ENCODE measurements at regions not wholly inside any gene's neighbourhood (a gene's known extent, or its start where the extent isn't known, plus 50 kb on each side); places are given as distances from the start of the nearest gene placed in this dataset.

DNA sequence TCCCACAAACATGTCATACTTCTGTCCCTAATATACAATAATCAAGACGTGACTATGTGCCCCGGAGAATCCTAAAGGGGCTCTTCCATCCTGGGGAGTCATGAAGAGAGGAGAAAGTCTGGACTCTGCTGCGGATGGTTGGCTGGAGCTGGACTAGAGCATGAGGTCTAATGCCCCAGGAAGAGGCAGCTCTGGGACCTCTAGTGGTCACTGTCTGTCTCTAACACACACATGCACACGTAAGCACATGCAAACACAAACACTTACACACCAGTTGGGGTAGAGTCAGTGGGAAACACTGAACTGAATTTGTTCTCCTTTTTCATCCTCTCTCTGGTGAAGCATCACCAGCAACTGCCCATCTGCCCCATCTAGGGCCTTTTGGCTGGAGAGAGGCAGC lies 271.6 kb downstream of the TDRD15 start:
- DNase-seq (ENCODE audit: low read depth in 2 of 2): no peak

GRCh38 chr2:21396252-21396651 lies 272.5 kb downstream of the TDRD15 start:
- no peak for DNase-seq (ENCODE audit: low read depth in 2 of 2)

- DNase-seq (ENCODE audit: low read depth in 2 of 2): no peak
These were observed 277.4 kb downstream of the TDRD15 start for GRCh38 chr2:21401022-21401698.

DNA sequence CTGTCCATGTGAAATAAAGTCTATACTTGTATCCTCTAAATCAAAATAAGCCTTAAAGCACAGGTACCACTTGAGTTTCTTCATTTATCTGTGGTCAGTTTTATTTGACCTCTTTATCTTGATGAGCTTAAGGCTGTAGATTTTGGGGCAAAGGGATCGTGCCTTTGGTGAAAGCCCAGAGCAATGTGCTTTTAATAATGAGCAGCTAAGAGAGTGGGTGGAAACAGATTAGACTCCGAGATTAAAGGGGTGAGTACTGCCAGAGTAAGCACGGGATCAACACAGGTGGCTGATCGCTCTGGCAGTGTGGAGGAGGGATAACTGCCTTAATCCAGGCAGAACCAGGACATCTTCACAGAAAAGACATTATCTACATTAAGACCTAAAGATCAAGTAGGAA lies 280.4 kb downstream of the TDRD15 start:
- no peak for DNase-seq (ENCODE audit: low read depth in 2 of 2)

DNA sequence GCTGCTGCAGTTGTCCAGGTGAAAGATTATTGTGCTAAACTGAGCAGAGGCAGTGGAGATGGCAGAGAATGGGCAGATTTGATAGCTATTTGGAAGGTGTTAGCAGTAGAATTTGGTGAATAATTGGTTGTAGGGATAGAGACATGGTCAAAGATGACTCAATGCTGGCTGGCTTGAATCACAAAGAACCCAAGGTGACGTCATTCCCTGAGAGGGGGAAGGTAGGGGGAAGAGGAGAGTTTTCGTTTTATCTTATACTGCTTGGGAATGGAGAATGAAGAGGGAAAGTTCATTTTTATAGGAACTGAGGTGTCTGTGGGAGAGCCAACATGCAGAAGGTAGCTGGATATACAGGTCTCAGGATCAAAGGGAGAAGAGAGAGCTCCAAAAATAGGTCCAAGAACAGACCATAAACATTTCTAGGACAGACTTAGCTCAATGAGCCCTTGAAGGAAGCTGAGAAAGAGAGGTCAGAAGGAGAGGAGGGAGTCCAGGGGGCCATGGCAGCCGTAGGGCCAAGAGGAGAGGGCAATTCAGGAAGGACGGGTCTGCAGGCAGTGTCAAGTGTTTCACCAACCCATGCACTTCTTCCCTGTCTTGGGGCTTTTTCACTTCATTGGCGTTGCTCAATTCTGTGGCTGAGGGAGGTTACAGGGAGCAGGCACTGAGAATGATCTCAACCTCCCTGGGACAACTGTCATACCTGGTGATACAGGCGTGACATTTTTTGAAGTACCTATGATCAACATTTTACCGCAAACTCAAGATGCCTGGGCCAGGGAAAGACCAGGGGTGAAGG lies 281.3 kb downstream of the TDRD15 start:
- DNase-seq (ENCODE audit: low read depth in 2 of 2): no peak

DNA sequence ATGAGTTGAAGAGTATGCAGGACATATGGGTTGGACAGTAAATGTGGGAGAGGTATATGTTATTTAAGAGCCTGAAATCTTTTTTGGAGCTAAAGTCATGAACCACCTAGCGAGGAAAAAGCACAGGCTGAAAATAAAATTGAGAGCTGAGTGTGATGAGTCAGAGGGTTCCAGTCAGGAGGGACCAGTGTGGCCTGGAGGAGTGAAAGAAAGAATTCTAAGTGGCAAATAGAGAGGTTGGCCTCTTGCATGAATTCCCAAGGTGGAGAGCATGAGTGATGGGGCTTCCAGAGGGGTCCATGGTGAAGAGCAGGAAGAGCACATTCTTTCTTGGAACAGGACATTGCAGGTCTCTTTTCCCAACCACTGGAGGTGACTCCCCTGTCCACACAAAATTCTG lies 282.6 kb downstream of the TDRD15 start:
- DNase-seq (ENCODE audit: low read depth in 2 of 2): no peak

GRCh38 chr2:21406911-21407310 lies 283.1 kb downstream of the TDRD15 start:
- DNase-seq (ENCODE audit: low read depth in 2 of 2): no peak

GRCh38 chr2:21407851-21408250 lies 284.1 kb downstream of the TDRD15 start:
- DNase-seq (ENCODE audit: low read depth in 2 of 2): no peak

DNA sequence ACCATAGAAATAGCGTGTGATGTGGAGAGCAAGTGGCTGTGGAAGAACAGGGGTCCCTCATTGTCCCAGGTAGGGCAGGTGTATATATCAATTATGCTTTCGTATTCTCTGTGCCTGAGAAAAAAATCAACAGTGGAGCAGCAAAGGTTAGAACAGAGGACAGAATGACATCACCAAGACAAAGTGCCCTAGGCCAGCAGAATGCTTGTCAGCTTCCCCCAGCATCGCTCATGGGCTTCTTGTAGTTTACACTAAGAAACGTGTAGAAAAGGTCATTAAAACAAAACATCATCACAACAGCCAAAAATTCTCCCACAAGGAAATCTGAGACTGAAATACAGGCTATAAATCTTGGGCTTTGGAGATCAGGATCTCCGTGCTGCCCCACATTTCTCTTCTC lies 288.0 kb downstream of the TDRD15 start:
- DNase-seq (ENCODE audit: low read depth in 2 of 2): no peak

- no peak for DNase-seq (ENCODE audit: low read depth in 2 of 2)
These were observed 289.2 kb downstream of the TDRD15 start for GRCh38 chr2:21412944-21413443.

DNA sequence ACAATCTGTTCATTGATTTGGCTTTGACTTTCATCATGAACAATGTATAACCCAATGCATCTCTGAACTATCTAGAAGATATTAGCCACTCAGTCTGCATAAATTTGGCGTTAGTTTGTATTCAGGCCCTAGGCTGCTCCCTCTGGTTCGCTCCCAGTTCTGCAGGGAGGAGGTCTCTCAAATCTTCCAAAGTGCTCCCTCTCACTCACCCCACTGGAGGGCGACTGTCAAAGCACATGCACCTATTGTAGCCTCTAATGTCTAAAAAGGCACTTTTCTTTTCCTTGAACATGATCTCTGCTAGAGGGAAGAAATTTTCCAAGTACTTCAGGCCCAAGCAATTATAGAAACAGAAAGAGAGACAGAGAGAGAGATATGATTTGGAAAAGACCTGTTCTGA lies 291.5 kb downstream of the TDRD15 start:
- DNase-seq (ENCODE audit: low read depth in 2 of 2): no peak

- DNase-seq (ENCODE audit: low read depth in 2 of 2): no peak
These were observed 292.5 kb downstream of the TDRD15 start for GRCh38 chr2:21416226-21416625.

DNA sequence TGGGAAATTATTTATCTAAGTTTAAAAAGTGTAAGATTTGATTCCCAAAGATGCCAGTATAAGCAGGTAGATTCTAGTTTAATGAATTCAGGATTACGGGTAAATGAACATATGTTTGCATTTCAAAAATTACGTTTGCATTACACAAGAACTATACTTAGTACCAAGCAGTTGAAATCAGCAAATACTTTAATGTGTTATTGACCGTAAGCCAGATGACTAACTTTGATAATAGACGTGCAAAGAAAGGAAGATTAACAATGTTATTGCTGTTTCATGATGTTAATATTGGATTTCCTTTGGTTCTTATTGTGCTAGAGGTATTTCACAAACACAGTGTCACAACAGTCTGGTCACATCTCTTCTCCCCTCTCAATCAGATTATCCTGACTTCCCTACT lies 294.7 kb downstream of the TDRD15 start:
- no peak for DNase-seq (ENCODE audit: low read depth in 2 of 2)

DNA sequence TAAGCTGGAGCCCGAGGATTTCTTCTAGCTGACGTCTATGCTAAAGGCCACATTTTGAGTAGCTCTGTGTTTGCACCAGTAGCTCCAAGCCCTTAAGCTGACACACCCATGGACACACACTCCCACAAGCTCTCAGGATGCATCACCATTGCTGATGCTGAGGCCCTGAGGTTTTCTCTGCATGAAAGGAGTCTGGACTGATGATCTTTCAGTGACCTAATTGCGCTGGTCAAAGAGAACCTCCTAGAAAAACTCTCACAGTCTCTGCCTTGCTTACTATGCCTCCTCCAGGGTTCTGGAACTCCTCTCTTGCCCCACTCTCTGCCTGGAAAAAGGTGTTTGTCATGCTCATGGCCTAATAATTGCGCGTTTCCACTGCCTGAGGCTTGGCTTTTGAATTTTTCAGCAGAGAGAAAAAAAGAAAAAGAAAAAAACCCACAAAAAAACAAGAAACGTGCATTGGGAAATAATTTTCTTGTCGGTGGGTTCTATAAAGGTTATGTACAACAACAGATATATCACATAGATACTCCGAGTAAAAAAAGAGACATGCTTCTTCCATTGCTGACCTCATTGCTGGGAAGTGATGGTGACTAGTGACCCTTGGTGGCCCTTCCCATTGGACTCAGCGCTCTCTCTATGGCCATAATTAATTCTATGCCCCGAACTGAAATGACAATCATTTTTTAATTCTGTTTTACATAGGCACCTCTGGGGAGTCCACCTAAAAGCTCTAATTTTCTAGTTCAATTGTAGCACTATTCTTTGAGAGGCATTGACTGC lies 297.0 kb downstream of the TDRD15 start:
- no peak for DNase-seq (ENCODE audit: low read depth in 2 of 2)

GRCh38 chr2:21422050-21422449 lies 298.3 kb downstream of the TDRD15 start:
- no peak for DNase-seq (ENCODE audit: low read depth in 2 of 2)

DNA sequence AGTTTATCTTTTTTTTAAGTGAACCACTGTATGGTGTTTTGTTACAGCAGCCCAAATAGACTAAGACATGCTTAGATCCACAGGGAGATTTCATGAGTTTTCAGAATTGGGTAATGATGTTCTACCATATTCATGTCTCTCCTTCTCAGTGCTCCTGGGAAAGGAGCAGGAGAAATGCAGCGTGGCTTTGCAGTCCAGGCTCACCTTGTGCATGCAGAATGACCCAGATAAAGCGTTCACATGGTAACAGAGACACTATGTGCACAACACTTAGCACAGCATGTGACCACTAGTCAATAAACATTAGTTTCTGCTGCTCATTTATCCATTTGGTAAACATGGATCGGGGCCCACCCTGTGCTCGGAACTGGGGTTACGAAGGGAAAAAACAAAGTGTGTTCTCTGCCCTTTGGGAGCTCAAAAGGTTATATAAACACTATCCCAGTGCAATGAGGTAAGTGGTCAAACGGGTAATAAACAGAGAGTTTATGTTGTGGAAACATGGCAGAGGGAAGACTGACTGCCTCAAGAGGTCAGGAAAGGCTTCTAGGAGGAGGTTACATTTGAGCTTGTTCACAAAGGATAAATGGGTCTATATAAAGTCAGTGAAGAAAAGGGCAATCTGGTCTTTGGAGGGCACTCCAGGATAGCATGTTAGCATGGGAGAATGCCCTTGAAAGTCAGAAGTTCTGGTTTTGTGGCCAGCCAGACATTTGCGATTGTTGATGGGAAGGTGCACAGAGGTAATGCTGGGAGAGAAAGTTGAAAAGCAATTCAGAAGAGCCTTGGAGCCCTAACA lies 299.2 kb downstream of the TDRD15 start:
- DNase-seq (ENCODE audit: low read depth in 2 of 2): no peak

DNA sequence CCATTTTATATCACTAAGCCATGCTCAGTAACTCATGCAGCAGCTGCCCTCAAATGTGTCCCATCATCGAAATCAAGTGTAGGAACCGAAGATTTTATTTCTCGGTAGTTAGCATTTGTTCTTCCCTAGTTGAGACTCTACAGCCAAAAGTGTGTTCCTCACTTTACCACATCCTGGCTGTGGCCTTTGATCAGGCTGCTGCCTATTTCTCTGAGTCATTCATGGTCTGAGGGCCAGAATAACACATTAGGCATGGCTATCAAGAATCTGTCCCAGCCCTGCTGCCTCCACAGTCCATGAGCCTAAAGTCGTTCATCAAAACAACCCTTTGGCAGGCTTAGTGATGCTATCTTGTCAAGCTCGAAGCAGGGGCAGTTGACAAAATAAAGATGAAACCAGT lies 300.1 kb downstream of the TDRD15 start:
- no peak for DNase-seq (ENCODE audit: low read depth in 2 of 2)

GRCh38 chr2:21424375-21424774 lies 300.6 kb downstream of the TDRD15 start:
- DNase-seq (ENCODE audit: low read depth in 2 of 2): no peak

DNA sequence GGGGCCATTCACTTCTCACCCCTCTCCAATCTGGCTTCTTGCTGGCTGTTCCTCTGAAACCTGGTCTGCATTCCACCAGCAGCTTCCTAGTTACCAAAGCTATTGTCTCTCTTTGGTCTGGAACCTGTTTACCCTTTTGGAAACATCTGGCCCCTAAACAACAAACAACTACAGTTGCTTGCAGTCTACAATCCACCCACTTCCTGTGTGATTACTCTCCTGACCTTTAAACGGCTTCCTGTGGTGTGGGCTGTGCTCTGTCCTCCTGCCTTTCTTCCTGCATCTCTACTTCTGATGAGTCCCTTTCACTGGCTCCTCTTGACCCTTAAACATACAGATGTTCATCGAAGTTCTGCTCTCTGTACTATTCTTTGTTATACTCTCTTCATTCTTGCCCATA lies 303.8 kb downstream of the TDRD15 start:
- DNase-seq (ENCODE audit: low read depth in 2 of 2): no peak

GRCh38 chr2:21428754-21429153 lies 305.0 kb downstream of the TDRD15 start:
- DNase-seq (ENCODE audit: low read depth in 2 of 2): no peak

- no peak for DNase-seq (ENCODE audit: low read depth in 2 of 2)
These were observed 306.0 kb downstream of the TDRD15 start for GRCh38 chr2:21429747-21430146.

GRCh38 chr2:21431078-21431477 lies 307.3 kb downstream of the TDRD15 start:
- DNase-seq (ENCODE audit: low read depth in 2 of 2): no peak

All from stimulated activated CD8-positive, alpha-beta memory T cell treated with anti-CD3 and anti-CD28 coated beads, Interleukin-7, amount 100 ng/mL, for 4 hours (primary cell).